Natural killer cell treated with Interleukin-12 subunit alpha and Interleukin-12 subunit beta and Interleukin-15 and Interleukin-18, amount 100 ng/mL, for 72 hours (primary cell): ENCODE measurements at regions not wholly inside any gene's neighbourhood (a gene's known extent, or its start where the extent isn't known, plus 50 kb on each side); places are given as distances from the start of the nearest gene placed in this dataset.

Source experiments
- ATAC-seq, 2 donors: fragments of 150-1000 bp; cut with Tn5 transposase in 1 of 2; sonication (Bioruptor Pico), chemical (Tn5 transposase) in 1 of 2; 2 replicates each; pipeline ENCODE4 v1.10.0; 2021
- DNase-seq: peaks from one replicate; pipeline ENCODE4 v3.0.0; 2022; ENCODE audit warnings: low spot score
- H3K27ac Mint-ChIP-seq, 2 donors: 1 replicate in 1 of 2; 2 replicates in 1 of 2; pipeline ENCODE4 v1.8.0; 2022; ENCODE audit warnings: mixed read lengths in 2 of 2, mild to moderate bottlenecking in 1 of 2, moderate library complexity in 1 of 2
- H3K27me3 Mint-ChIP-seq, 2 donors: 1 replicate in 1 of 2; 2 replicates in 1 of 2; pipeline ENCODE4 v1.8.0; 2022; ENCODE audit warnings: mixed read lengths in 2 of 2
- H3K36me3 Mint-ChIP-seq: one replicate; pipeline ENCODE4 v1.8.0; 2022; ENCODE audit warnings: mixed read lengths
- H3K4me1 Mint-ChIP-seq, 2 donors: 1 replicate in 1 of 2; 2 replicates in 1 of 2; pipeline ENCODE4 v1.8.0; 2022; ENCODE audit warnings: low read depth in 2 of 2, mixed read lengths in 2 of 2, mild to moderate bottlenecking in 1 of 2
- H3K4me3 Mint-ChIP-seq: one replicate; pipeline ENCODE4 v1.8.0; 2022; ENCODE audit warnings: mixed read lengths
- H3K9me3 Mint-ChIP-seq: 2 replicates; pipeline ENCODE4 v1.8.0; 2022; ENCODE audit warnings: mixed read lengths

GRCh38 chr11:45470151-45470793, 184.1 kb upstream of the SYT13 start:
- ATAC-seq, result no peak
- no peaks in the 10 kb centered on the region for H3K9me3 Mint-ChIP-seq
- no peak overlapping the region for H3K4me3 Mint-ChIP-seq

GRCh38 chr11:45468267-45468856, 182.2 kb upstream of the SYT13 start:
- no peak for DNase-seq
- Mint-ChIP-seq H3K27me3 (peaks cover 5 to 8% of the 10 kb centered on the region in 2 donors), H3K4me1 (no peaks in the 10 kb centered on the region), H3K9me3 (no peaks in the 10 kb centered on the region), H3K27ac (no peak overlapping the region), H3K4me3 (no peak overlapping the region), H3K36me3 (no peaks in the 10 kb centered on the region)
- ATAC-seq, result no peak

More at GRCh38 chr11:45470151-45470793, 184.1 kb upstream of the SYT13 start:
- H3K4me1 Mint-ChIP-seq, result no peaks in the 10 kb centered on the region
- DNase-seq, result no peak
- H3K27me3 Mint-ChIP-seq, result peaks cover 11 to 14% of the 10 kb centered on the region in 2 donors
- H3K27ac Mint-ChIP-seq, result no peak overlapping the region
- H3K36me3 Mint-ChIP-seq, result no peaks in the 10 kb centered on the region

GRCh38 chr11:45463541-45463940, 177.4 kb upstream of the SYT13 start:
- Mint-ChIP-seq H3K27me3 (peaks cover 2 to 8% of the 10 kb centered on the region in 2 donors), H3K4me1 (no peaks in the 10 kb centered on the region), H3K4me3 (no peak overlapping the region), H3K36me3 (no peaks in the 10 kb centered on the region), H3K9me3 (no peaks in the 10 kb centered on the region), H3K27ac (no peak overlapping the region)
- DNase-seq (no peak), ATAC-seq (no peak)

- DNase-seq (no peak), ATAC-seq (no peak)
- Mint-ChIP-seq H3K4me1 (no peaks in the 10 kb centered on the region), H3K36me3 (no peaks in the 10 kb centered on the region), H3K27ac (no peak overlapping the region), H3K27me3 (peaks cover 9 to 13% of the 10 kb centered on the region in 2 donors), H3K4me3 (no peak overlapping the region), H3K9me3 (no peaks in the 10 kb centered on the region)
Measured at GRCh38 chr11:45461514-45461913, 175.4 kb upstream of the SYT13 start.

- no peaks in the 10 kb centered on the region for H3K9me3 Mint-ChIP-seq
- no peak for DNase-seq
- no peak for ATAC-seq
- no peaks in the 10 kb centered on the region for H3K4me1 Mint-ChIP-seq
- no peak overlapping the region for H3K27ac Mint-ChIP-seq
- H3K36me3 Mint-ChIP-seq, result no peaks in the 10 kb centered on the region
- no peak overlapping the region for H3K4me3 Mint-ChIP-seq
- peaks cover 15 to 16% of the 10 kb centered on the region in 2 donors for H3K27me3 Mint-ChIP-seq
Measured at GRCh38 chr11:45459491-45459890, 173.3 kb upstream of the SYT13 start.

GRCh38 chr11:45458269-45458668, 172.1 kb upstream of the SYT13 start:
- Mint-ChIP-seq H3K9me3 (no peaks in the 10 kb centered on the region), H3K36me3 (no peaks in the 10 kb centered on the region), H3K27me3 (peaks cover 15 to 16% of the 10 kb centered on the region in 2 donors), H3K4me3 (no peak overlapping the region), H3K4me1 (no peaks in the 10 kb centered on the region), H3K27ac (no peak overlapping the region)
- ATAC-seq (no peak), DNase-seq (no peak)

GRCh38 chr11:45457649-45458048, 171.5 kb upstream of the SYT13 start:
- Mint-ChIP-seq H3K4me3 (no peak overlapping the region), H3K9me3 (no peaks in the 10 kb centered on the region), H3K27ac (no peak overlapping the region), H3K4me1 (no peaks in the 10 kb centered on the region), H3K27me3 (peaks cover 15 to 16% of the 10 kb centered on the region in 2 donors), H3K36me3 (no peaks in the 10 kb centered on the region)
- DNase-seq (no peak), ATAC-seq (no peak)

- H3K27ac Mint-ChIP-seq, result no peak overlapping the region
- H3K27me3 Mint-ChIP-seq, result peaks cover 15 to 16% of the 10 kb centered on the region in 2 donors
Measured at GRCh38 chr11:45456686-45457085, 170.5 kb upstream of the SYT13 start.

GRCh38 chr11:45455536-45455935, 169.4 kb upstream of the SYT13 start:
- Mint-ChIP-seq H3K27me3 (peaks cover 13 to 16% of the 10 kb centered on the region in 2 donors), H3K27ac (no peak overlapping the region), H3K4me1 (no peaks in the 10 kb centered on the region), H3K36me3 (no peaks in the 10 kb centered on the region), H3K4me3 (no peak overlapping the region), H3K9me3 (no peaks in the 10 kb centered on the region)
- ATAC-seq, result no peak
- no peak for DNase-seq

More at GRCh38 chr11:45456686-45457085, 170.5 kb upstream of the SYT13 start:
- H3K4me1 Mint-ChIP-seq, result no peaks in the 10 kb centered on the region
- no peaks in the 10 kb centered on the region for H3K9me3 Mint-ChIP-seq
- no peak overlapping the region for H3K4me3 Mint-ChIP-seq
- no peaks in the 10 kb centered on the region for H3K36me3 Mint-ChIP-seq
- ATAC-seq, result no peak
- no peak for DNase-seq

- Mint-ChIP-seq H3K4me3 (no peak overlapping the region), H3K9me3 (no peaks in the 10 kb centered on the region), H3K4me1 (no peaks in the 10 kb centered on the region)
Measured at GRCh38 chr11:45454917-45455401, 168.8 kb upstream of the SYT13 start.

GRCh38 chr11:45453721-45454120, 167.6 kb upstream of the SYT13 start:
- Mint-ChIP-seq H3K36me3 (no peaks in the 10 kb centered on the region), H3K9me3 (no peaks in the 10 kb centered on the region), H3K27ac (no peak overlapping the region), H3K4me1 (no peaks in the 10 kb centered on the region), H3K27me3 (peaks cover 13 to 15% of the 10 kb centered on the region in 2 donors), H3K4me3 (no peak overlapping the region)
- DNase-seq (no peak), ATAC-seq (no peak)

More at GRCh38 chr11:45454917-45455401, 168.8 kb upstream of the SYT13 start:
- Mint-ChIP-seq H3K27me3 (peaks cover 13 to 16% of the 10 kb centered on the region in 2 donors), H3K27ac (no peak overlapping the region), H3K36me3 (no peaks in the 10 kb centered on the region)
- no peak for DNase-seq
- ATAC-seq, result no peak

GRCh38 chr11:45451766-45452440, 165.8 kb upstream of the SYT13 start:
- no peaks in the 10 kb centered on the region for H3K9me3 Mint-ChIP-seq
- peaks cover 8 to 12% of the 10 kb centered on the region in 2 donors for H3K27me3 Mint-ChIP-seq
- H3K27ac Mint-ChIP-seq, result no peak overlapping the region
- H3K4me1 Mint-ChIP-seq, result no peaks in the 10 kb centered on the region
- H3K36me3 Mint-ChIP-seq, result no peaks in the 10 kb centered on the region
- ATAC-seq (no peak), DNase-seq (no peak)
- H3K4me3 Mint-ChIP-seq, result no peak overlapping the region

GRCh38 chr11:45450189-45450588, 164.0 kb upstream of the SYT13 start:
- Mint-ChIP-seq H3K4me1 (no peaks in the 10 kb centered on the region), H3K36me3 (no peaks in the 10 kb centered on the region), H3K27me3 (peaks cover 5 to 6% of the 10 kb centered on the region in 2 donors), H3K9me3 (no peaks in the 10 kb centered on the region), H3K4me3 (no peak overlapping the region), H3K27ac (no peak overlapping the region)
- no peak for ATAC-seq
- DNase-seq, result no peak

- DNase-seq (no peak), ATAC-seq (no peak)
- no peaks in the 10 kb centered on the region for H3K4me1 Mint-ChIP-seq
- no peaks in the 10 kb centered on the region for H3K36me3 Mint-ChIP-seq
- H3K9me3 Mint-ChIP-seq, result no peaks in the 10 kb centered on the region
- H3K27ac Mint-ChIP-seq, result no peak overlapping the region
- H3K27me3 Mint-ChIP-seq, result peaks cover 4 to 6% of the 10 kb centered on the region in 2 donors
- no peak overlapping the region for H3K4me3 Mint-ChIP-seq
Measured at GRCh38 chr11:45449036-45449601, 163.0 kb upstream of the SYT13 start.
